Gastroesophageal sphincter (tissue), 4 donors: ENCODE measurements at regions not wholly inside any gene's neighbourhood (a gene's known extent, or its start where the extent isn't known, plus 50 kb on each side); places are given as distances from the start of the nearest gene placed in this dataset.

Source experiments
- ATAC-seq: fragments of 150-250 bp; one replicate; pipeline ENCODE4 v1.9.1; 2016; ENCODE audit warnings: mild to moderate bottlenecking, moderate library complexity
- H3K27ac ChIP-seq, 4 donors: fragments of 200-600 bp; sonication (generic) in 3 of 4; 1 replicate in 3 of 4; 2 replicates in 1 of 4; pipeline ENCODE4 v1.5.1; 2016 to 2019
- H3K27me3 ChIP-seq: fragments of 200-600 bp; sonication (generic); one replicate; pipeline ENCODE4 v1.5.1; 2019
- H3K36me3 ChIP-seq, 2 donors: fragments of 200-600 bp; sonication (generic); one replicate each; pipeline ENCODE4 v1.5.1; 2019; ENCODE audit warnings: control low read depth in 1 of 2
- H3K4me1 ChIP-seq, 3 donors: fragments of 200-600 bp; sonication (generic); 1 replicate in 2 of 3; 2 replicates in 1 of 3; pipeline ENCODE4 v1.5.1; 2016 to 2019; ENCODE audit warnings: control low read depth in 2 of 3
- H3K4me3 ChIP-seq, 2 donors: fragments of 200-600 bp; sonication (generic); one replicate each; pipeline ENCODE4 v1.5.1; 2019; ENCODE audit warnings: mild to moderate bottlenecking in 1 of 2, moderate library complexity in 1 of 2
- H3K9me3 ChIP-seq, 3 donors: fragments of 200-600 bp; sonication (generic); one replicate each; pipeline ENCODE4 v1.5.1; 2017 to 2019; ENCODE audit warnings: control low read depth in 2 of 3
- CTCF ChIP-seq, 4 experiments: fragments of 200-600 bp in 2 of 4; fragments of 450-650 bp in 2 of 4; sonication (generic) in 1 of 4; IDR thresholded peaks; one replicate each; pipeline ENCODE4 v1.5.1; 2017 to 2019; ENCODE audit warnings: antibody characterized with exemption in 4 of 4, mild to moderate bottlenecking in 2 of 4, moderate library complexity in 2 of 4
- EP300 ChIP-seq: sonication (generic); formaldehyde crosslinking; IDR thresholded peaks from one replicate; pipeline ENCODE4 v1.6.1; 2017; ENCODE audit warnings: antibody characterized with exemption, mild to moderate bottlenecking
- POLR2A ChIP-seq, 2 donors: fragments of 450-650 bp; IDR thresholded peaks; one replicate each; pipeline ENCODE4 v1.6.1; 2017; ENCODE audit warnings: antibody characterized with exemption in 2 of 2, mild to moderate bottlenecking in 2 of 2, moderate library complexity in 1 of 2
- POLR2AphosphoS5 ChIP-seq: sonication (generic); formaldehyde crosslinking; IDR thresholded peaks from one replicate; pipeline ENCODE4 v1.6.1; 2017; ENCODE audit warnings: antibody characterized with exemption
- WGBS, 2 donors: methylation state at CpG; one replicate each; pipeline ENCODE4 v1.1.5; 2018; ENCODE audit warnings: low coverage in 1 of 2; 5-methylcytosine and 5-hydroxymethylcytosine counted together

DNA sequence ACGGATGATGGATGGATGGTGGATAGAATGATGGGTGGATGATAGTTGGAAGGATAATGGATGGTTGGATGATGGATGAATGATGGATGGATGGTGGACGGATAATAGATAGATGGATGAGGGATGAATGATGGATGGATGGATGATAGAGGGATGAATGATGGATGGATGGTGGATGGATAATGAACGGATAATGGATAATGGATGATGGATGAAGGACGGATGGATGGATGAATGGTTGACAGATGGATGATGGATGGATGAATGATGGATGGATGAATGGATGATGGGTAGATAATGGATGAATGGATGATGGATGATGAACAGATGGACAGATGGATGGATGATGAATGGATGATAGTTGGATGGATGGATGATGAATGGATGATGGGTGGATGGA, 255.1 kb downstream of the NPHP4 start:
- Histone ChIP-seq H3K9me3 (no peaks in the 10 kb centered on the region), H3K4me3 (no peak overlapping the region), H3K36me3 (no peaks in the 10 kb centered on the region), H3K27me3 (peaks cover 39% of the 10 kb centered on the region), H3K4me1 (no peaks in the 10 kb centered on the region), H3K27ac (no peak overlapping the region)
- 64 to 72% methylated on average over 4 of the region's 4 CpGs for WGBS, 2 donors
- TF ChIP-seq CTCF (IDR thresholded peaks at IDR 0.05) = no peak
- TF ChIP-seq POLR2AphosphoS5 = no peak
- no peak for TF ChIP-seq EP300
- no peak for TF ChIP-seq POLR2A (IDR thresholded peaks at IDR 0.05)
- no peak for ATAC-seq

- H3K36me3 ChIP-seq = no peaks in the 10 kb centered on the region
- no peaks in the 10 kb centered on the region for H3K9me3 ChIP-seq
- H3K27me3 ChIP-seq = peaks cover 32% of the 10 kb centered on the region
- H3K4me1 ChIP-seq = no peaks in the 10 kb centered on the region
- no peak overlapping the region for H3K27ac ChIP-seq
- WGBS, 2 donors = 20 to 71% methylated on average over 1 of the region's 8 CpGs
- no peak for ATAC-seq
- H3K4me3 ChIP-seq = no peak overlapping the region
- TF ChIP-seq CTCF (IDR thresholded peaks at IDR 0.05) = no peak
- no peak for TF ChIP-seq POLR2A (IDR thresholded peaks at IDR 0.05)
- TF ChIP-seq POLR2AphosphoS5 = no peak
- no peak for TF ChIP-seq EP300
Measured at GRCh38 chr1:5734996-5735395, 257.2 kb downstream of the NPHP4 start.

DNA sequence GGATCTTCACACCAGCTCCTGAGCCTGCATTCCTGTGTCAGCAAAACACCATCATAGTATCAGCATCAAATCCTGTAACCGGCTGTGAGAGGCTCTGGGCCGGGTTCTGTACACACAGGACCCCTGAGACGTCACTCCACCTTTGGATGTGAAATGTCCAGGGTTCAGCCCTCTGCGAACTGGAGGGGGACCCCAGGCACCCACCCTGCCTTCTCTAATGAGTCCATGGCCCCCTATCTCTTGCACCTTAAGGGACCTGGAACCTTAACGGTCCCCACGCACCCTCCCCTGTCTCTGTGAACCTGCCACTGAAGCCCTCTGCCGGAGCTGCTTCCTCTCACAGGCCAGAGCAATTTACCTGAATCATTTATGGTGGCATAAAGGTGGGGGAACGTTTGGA, 257.8 kb downstream of the NPHP4 start:
- no peaks in the 10 kb centered on the region for H3K36me3 ChIP-seq
- 67% methylated on average over 3 of the region's 8 CpGs; no CpG with 5 or more reads in 1 of the 2 donors for WGBS, 2 donors
- H3K27ac ChIP-seq = no peak overlapping the region
- TF ChIP-seq POLR2A (IDR thresholded peaks at IDR 0.05) (no peak), EP300 (no peak)
- no peak overlapping the region for H3K4me3 ChIP-seq
- no peak for ATAC-seq
- no peaks in the 10 kb centered on the region for H3K4me1 ChIP-seq
- peaks cover 38% of the 10 kb centered on the region for H3K27me3 ChIP-seq
- H3K9me3 ChIP-seq = no peaks in the 10 kb centered on the region

DNA sequence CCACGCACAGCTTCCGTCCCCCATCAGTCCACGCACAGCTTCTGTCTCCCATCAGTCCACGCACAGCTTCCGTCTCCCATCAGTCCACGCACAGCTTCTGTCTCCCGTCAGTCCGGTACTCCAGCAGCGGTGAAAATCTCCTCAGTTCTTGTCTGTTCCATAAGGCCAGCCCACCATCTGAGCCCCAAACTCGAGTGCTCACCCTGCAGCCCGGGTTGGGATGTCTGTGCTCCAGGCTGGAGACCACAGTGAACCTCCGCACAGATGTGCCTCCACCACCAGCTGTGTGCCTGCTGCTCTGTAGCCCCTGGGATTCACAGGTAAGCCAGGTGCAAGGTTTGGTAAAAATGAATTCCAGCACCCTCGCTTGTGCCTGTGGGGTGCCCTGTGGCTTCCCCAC, 258.6 kb downstream of the NPHP4 start:
- WGBS, 2 donors = 92% methylated on average over 10 of the region's 13 CpGs; no CpG with 5 or more reads in 1 of the 2 donors
- TF ChIP-seq CTCF (IDR thresholded peaks at IDR 0.05) (no peak), EP300 (no peak), POLR2A (IDR thresholded peaks at IDR 0.05) (no peak), POLR2AphosphoS5 (no peak)
- no peak overlapping the region for H3K27ac ChIP-seq
- ATAC-seq = no peak
- H3K4me1 ChIP-seq = no peaks in the 10 kb centered on the region
- no peak overlapping the region for H3K4me3 ChIP-seq
- H3K27me3 ChIP-seq = peaks cover 45% of the 10 kb centered on the region
- no peaks in the 10 kb centered on the region for H3K9me3 ChIP-seq
- no peaks in the 10 kb centered on the region for H3K36me3 ChIP-seq

DNA sequence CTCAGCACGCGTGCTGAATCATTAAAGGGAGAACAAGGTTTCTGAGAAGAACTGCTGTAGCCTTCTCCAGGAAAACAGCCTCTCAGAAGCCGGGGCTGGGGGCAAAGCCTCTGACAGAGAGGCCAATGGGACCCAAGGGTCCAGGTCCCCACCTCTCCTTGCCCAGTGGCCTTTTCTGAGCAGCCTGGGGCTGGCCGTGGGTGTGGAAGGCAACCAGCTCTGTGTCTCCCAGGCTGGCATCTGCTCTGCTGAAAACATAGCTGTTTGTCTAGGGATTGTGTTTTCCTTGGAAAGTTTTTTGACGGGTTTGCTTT, 261.2 kb downstream of the NPHP4 start:
- no peak for ATAC-seq
- no peak overlapping the region for H3K4me3 ChIP-seq
- 86 to 92% methylated on average over 1 to 2 of the region's 5 CpGs for WGBS, 2 donors
- TF ChIP-seq POLR2AphosphoS5 = no peak
- no peak for TF ChIP-seq CTCF (IDR thresholded peaks at IDR 0.05)
- no peak for TF ChIP-seq EP300
- no peaks in the 10 kb centered on the region for H3K9me3 ChIP-seq
- H3K36me3 ChIP-seq = no peaks in the 10 kb centered on the region
- peaks cover 37% of the 10 kb centered on the region for H3K27me3 ChIP-seq
- peaks cover 0 to 18% (median 0%) of the 10 kb centered on the region in 3 donors for H3K4me1 ChIP-seq
- H3K27ac ChIP-seq = no peak overlapping the region
